Smooth muscle cell (in vitro differentiated cells): ENCODE measurements at regions not wholly inside any gene's neighbourhood (a gene's known extent, or its start where the extent isn't known, plus 50 kb on each side); places are given as distances from the start of the nearest gene placed in this dataset.

ENCODE experiments used
- DNase-seq: peaks from one replicate; lab custom pipeline; 2025; ENCODE audit not compliant: unreplicated experiment; lab: John Stamatoyannopoulos, UW
- H2AFZ ChIP-seq: fragments of 200-600 bp; sonication (generic); 2 replicates; pipeline ENCODE4 v1.6.0; 2016; ENCODE audit warnings: antibody characterized with exemption, low read depth, mild to moderate bottlenecking
- H3F3A ChIP-seq: fragments of 200-600 bp; sonication (generic); 2 replicates; pipeline ENCODE4 v1.6.0; 2017; ENCODE audit warnings: antibody characterized with exemption, low read depth
- H3K27ac ChIP-seq: fragments of 200-600 bp; sonication (generic); 2 replicates; pipeline ENCODE4 v1.5.1; 2016; ENCODE audit warnings: low read depth, mild to moderate bottlenecking
- H3K27me3 ChIP-seq: fragments of 200-600 bp; sonication (generic); 2 replicates; pipeline ENCODE4 v1.6.1; 2016; ENCODE audit warnings: low read depth, mild to moderate bottlenecking
- H3K36me3 ChIP-seq: fragments of 200-600 bp; sonication (generic); 2 replicates; pipeline ENCODE4 v1.5.1; 2016; ENCODE audit warnings: low read depth
- H3K4me1 ChIP-seq: fragments of 200-600 bp; sonication (generic); 2 replicates; pipeline ENCODE4 v1.5.1; 2016; ENCODE audit warnings: low read depth
- H3K4me2 ChIP-seq: fragments of 200-600 bp; sonication (generic); 2 replicates; pipeline ENCODE4 v1.6.0; 2016; ENCODE audit warnings: mild to moderate bottlenecking
- H3K4me3 ChIP-seq: fragments of 200-600 bp; sonication (generic); 2 replicates; pipeline ENCODE4 v1.5.1; 2016; ENCODE audit warnings: mild to moderate bottlenecking
- H3K79me2 ChIP-seq: fragments of 200-600 bp; sonication (generic); 2 replicates; pipeline ENCODE4 v1.6.0; 2016; ENCODE audit warnings: low read depth, mild to moderate bottlenecking
- H3K9ac ChIP-seq: fragments of 200-600 bp; sonication (generic); 2 replicates; pipeline ENCODE4 v1.6.0; 2016; ENCODE audit warnings: low read depth
- H3K9me3 ChIP-seq: fragments of 200-600 bp; sonication (generic); replicated peaks from 2 replicates; pipeline ENCODE4 v1.5.1; 2016; ENCODE audit warnings: low read depth
- H4K20me1 ChIP-seq: fragments of 200-600 bp; sonication (generic); 2 replicates; pipeline ENCODE4 v1.6.0; 2016; ENCODE audit warnings: low read depth
- WGBS: methylation state at CpG from one replicate; pipeline ENCODE4 v1.1.7; 2016; ENCODE audit warnings: low lambda C conversion rate; 5-methylcytosine and 5-hydroxymethylcytosine counted together
- TF ChIP-seq, protein P1 (sequence below): fragments of 200-600 bp; sonication (generic); IDR thresholded peaks from 2 replicates; pipeline ENCODE4 v1.5.1; 2017; ENCODE audit warnings: borderline replicate concordance, mild to moderate bottlenecking, antibody characterized with exemption; ENCODE audit not compliant: insufficient read depth, poor library complexity, severe bottlenecking

DNA sequence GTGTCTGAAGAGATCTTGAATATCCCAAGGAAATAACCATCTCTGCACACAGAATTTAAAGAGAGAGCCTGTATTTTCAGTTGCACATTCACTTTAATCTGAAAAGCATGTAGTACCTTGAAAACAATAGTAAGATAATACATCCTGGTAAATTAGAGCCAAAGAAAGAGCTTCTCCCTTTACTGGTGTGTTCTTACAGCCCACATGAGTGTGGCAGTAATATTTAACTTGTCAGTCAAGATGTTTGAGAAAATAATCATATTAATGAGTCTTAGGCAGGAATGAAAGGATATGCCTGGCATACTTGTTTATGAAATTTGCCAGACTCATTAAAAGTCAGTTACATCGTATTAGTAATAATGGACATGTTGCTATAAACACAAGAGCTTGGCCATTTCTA lies 908.4 kb upstream of the ADGRL4 start:
- H3K79me2 ChIP-seq, result no peaks in the 10 kb centered on the region
- no peaks in the 10 kb centered on the region for H3K9me3 ChIP-seq
- H3K36me3 ChIP-seq, result no peaks in the 10 kb centered on the region
- H3K9ac ChIP-seq, result no peak overlapping the region
- no peak overlapping the region for H3K4me2 ChIP-seq
- H2AFZ ChIP-seq, result no peak overlapping the region
- TF ChIP-seq, protein P1, sequence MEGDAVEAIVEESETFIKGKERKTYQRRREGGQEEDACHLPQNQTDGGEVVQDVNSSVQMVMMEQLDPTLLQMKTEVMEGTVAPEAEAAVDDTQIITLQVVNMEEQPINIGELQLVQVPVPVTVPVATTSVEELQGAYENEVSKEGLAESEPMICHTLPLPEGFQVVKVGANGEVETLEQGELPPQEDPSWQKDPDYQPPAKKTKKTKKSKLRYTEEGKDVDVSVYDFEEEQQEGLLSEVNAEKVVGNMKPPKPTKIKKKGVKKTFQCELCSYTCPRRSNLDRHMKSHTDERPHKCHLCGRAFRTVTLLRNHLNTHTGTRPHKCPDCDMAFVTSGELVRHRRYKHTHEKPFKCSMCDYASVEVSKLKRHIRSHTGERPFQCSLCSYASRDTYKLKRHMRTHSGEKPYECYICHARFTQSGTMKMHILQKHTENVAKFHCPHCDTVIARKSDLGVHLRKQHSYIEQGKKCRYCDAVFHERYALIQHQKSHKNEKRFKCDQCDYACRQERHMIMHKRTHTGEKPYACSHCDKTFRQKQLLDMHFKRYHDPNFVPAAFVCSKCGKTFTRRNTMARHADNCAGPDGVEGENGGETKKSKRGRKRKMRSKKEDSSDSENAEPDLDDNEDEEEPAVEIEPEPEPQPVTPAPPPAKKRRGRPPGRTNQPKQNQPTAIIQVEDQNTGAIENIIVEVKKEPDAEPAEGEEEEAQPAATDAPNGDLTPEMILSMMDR, result no peak
- H4K20me1 ChIP-seq, result no peaks in the 10 kb centered on the region
- H3K4me1 ChIP-seq, result no peaks in the 10 kb centered on the region
- WGBS, result 88% methylated on average over 1 of the region's 1 CpG
- H3K27ac ChIP-seq, result no peak overlapping the region
- H3F3A ChIP-seq, result no peaks in the 10 kb centered on the region
- H3K4me3 ChIP-seq, result no peak overlapping the region
- DNase-seq, result no peak
- no peaks in the 10 kb centered on the region for H3K27me3 ChIP-seq

DNA sequence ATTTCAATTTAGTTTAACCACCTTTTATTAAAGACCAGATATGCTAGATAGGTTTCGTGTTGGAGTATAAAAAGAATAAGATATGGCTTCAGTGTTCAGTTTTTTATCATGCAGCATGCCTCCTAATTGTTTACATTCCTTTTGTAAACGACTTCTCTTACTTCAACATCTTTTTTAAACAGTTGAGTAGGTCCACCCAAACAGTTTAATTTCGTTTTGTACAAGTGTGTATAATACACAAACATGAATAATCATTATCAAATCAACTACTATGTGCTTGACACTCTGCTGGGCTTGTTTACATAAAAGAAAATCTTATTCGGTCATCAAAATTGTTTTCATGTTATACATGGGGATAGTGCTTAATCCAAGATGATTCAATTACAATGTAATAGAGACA lies 906.3 kb upstream of the ADGRL4 start:
- TF ChIP-seq, protein P1, result no peak
- no peaks in the 10 kb centered on the region for H3F3A ChIP-seq
- no peak overlapping the region for H3K4me3 ChIP-seq
- no peaks in the 10 kb centered on the region for H4K20me1 ChIP-seq
- DNase-seq, result no peak
- H3K27me3 ChIP-seq, result no peaks in the 10 kb centered on the region
- no peak overlapping the region for H2AFZ ChIP-seq
- H3K27ac ChIP-seq, result no peak overlapping the region
- H3K36me3 ChIP-seq, result no peaks in the 10 kb centered on the region
- H3K9me3 ChIP-seq, result no peaks in the 10 kb centered on the region
- H3K4me2 ChIP-seq, result no peak overlapping the region
- H3K9ac ChIP-seq, result no peak overlapping the region
- no peaks in the 10 kb centered on the region for H3K4me1 ChIP-seq
- WGBS, result 72% methylated on average over 4 of the region's 4 CpGs
- no peaks in the 10 kb centered on the region for H3K79me2 ChIP-seq

DNA sequence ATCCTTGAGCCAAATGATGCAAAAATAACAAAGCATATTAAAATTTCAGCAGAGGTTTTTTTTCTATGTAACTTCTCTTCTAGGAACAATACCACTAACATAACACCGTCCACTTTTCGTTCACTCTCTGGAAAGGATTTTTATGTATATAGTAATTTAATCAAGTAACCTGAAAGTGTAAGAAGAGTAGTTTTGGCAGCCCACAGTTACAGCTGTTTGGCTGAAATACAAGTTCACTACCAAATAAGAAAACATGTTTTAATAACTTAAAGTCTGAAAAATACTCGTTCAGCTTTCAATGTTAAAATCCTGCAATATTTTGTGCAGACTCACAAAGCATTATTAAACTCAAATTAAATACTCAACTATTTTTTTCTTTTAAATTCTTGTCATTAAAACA lies 896.8 kb upstream of the ADGRL4 start:
- H2AFZ ChIP-seq, result no peak overlapping the region
- 92% methylated on average over 3 of the region's 3 CpGs for WGBS

DNA sequence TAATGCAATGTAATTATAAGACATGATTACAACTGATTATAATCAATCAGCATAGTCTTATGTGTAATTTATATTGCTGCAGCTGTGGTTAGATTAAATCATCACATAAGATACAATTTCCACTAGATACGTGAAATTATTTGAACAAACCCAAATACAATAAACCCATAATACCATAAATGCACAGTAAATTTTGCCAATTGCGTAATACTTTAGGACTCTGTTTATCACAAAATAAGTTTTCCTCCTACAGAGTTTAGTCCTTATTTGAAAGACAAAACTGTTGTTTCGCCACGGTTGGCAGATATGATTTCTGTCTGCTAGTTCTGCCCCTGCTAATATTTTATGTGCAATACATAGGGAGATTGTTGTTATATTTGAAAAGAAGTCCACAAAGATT lies 895.9 kb upstream of the ADGRL4 start:
- H3F3A ChIP-seq, result no peaks in the 10 kb centered on the region
- H3K9me3 ChIP-seq, result no peaks in the 10 kb centered on the region
- WGBS, result 82% methylated on average over 4 of the region's 4 CpGs
- no peak overlapping the region for H3K9ac ChIP-seq
- no peak for DNase-seq
- H3K36me3 ChIP-seq, result no peaks in the 10 kb centered on the region
- no peaks in the 10 kb centered on the region for H3K4me1 ChIP-seq
- TF ChIP-seq, protein P1, result no peak
- no peak overlapping the region for H3K27ac ChIP-seq
- H3K79me2 ChIP-seq, result no peaks in the 10 kb centered on the region
- H3K4me2 ChIP-seq, result no peak overlapping the region
- no peaks in the 10 kb centered on the region for H3K27me3 ChIP-seq
- H2AFZ ChIP-seq, result no peak overlapping the region
- no peak overlapping the region for H3K4me3 ChIP-seq
- no peaks in the 10 kb centered on the region for H4K20me1 ChIP-seq

More for the DNA sequence above, 896.8 kb upstream of the ADGRL4 start:
- H3K36me3 ChIP-seq, result no peaks in the 10 kb centered on the region
- no peak overlapping the region for H3K4me3 ChIP-seq
- H3K9me3 ChIP-seq, result no peaks in the 10 kb centered on the region
- no peaks in the 10 kb centered on the region for H3F3A ChIP-seq
- no peaks in the 10 kb centered on the region for H3K27me3 ChIP-seq
- no peaks in the 10 kb centered on the region for H3K79me2 ChIP-seq
- no peak overlapping the region for H3K27ac ChIP-seq
- TF ChIP-seq, protein P1, result no peak
- H3K9ac ChIP-seq, result no peak overlapping the region
- H3K4me2 ChIP-seq, result no peak overlapping the region
- H4K20me1 ChIP-seq, result no peaks in the 10 kb centered on the region
- no peaks in the 10 kb centered on the region for H3K4me1 ChIP-seq
- no peak for DNase-seq
